ENCODE measurements at regions not wholly inside any gene's neighbourhood (a gene's known extent, or its start where the extent isn't known, plus 50 kb on each side); places are given as distances from the start of the nearest gene placed in this dataset.
A peak's percentile ranks its signal among the peaks of the same experiment; 100 is the strongest.

- no peak overlapping the region for H3K9ac ChIP-seq (ENCODE audit: insufficient read depth in 1 of 2, low read length in 2 of 2)
- no peaks in the 10 kb centered on the region for H3K27me3 ChIP-seq (ENCODE audit: control insufficient read depth in 3 of 3, insufficient read depth in 3 of 3, low read length in 2 of 3)
- WGBS, 2 donors = 75 to 83% methylated on average over 6 of the region's 6 CpGs
- ATAC-seq (ENCODE audit: insufficient read depth, low FRiP score) (no peak), DNase-seq (no peak)
- H3K4me3 ChIP-seq = no peak overlapping the region
- no peak overlapping the region for H3K27ac ChIP-seq (ENCODE audit: low read depth in 1 of 2, low read length in 1 of 2)
- H3K36me3 ChIP-seq (ENCODE audit: control insufficient read depth in 4 of 4, insufficient read depth in 4 of 4, low read length in 4 of 4) = no peaks in the 10 kb centered on the region
- TF ChIP-seq CTCF (IDR thresholded peaks at IDR 0.05; ENCODE audit: control extremely low read depth, extremely low read depth) = no peak
- peaks cover 0 to 3% (median under 1%) of the 10 kb centered on the region in 4 donors for H3K9me3 ChIP-seq (ENCODE audit: control insufficient read depth in 4 of 4, insufficient read depth in 3 of 4, low read length in 3 of 4)
- no peaks in the 10 kb centered on the region for H3K4me1 ChIP-seq (ENCODE audit: control insufficient read depth in 5 of 5, insufficient read depth in 5 of 5, low read length in 5 of 5)
Measured at GRCh38 chr15:23850666-23851065, 163.6 kb upstream of the NDN start.

GRCh38 chr15:23851921-23852320, 164.8 kb upstream of the NDN start:
- Histone ChIP-seq H3K9me3 (ENCODE audit: control insufficient read depth in 4 of 4, insufficient read depth in 3 of 4, low read length in 3 of 4) (peaks cover 0 to 3% (median under 1%) of the 10 kb centered on the region in 4 donors), H3K27me3 (ENCODE audit: control insufficient read depth in 3 of 3, insufficient read depth in 3 of 3, low read length in 2 of 3) (no peaks in the 10 kb centered on the region), H3K36me3 (ENCODE audit: control insufficient read depth in 4 of 4, insufficient read depth in 4 of 4, low read length in 4 of 4) (no peaks in the 10 kb centered on the region), H3K4me3 (no peak overlapping the region), H3K9ac (ENCODE audit: insufficient read depth in 1 of 2, low read length in 2 of 2) (no peak overlapping the region), H3K27ac (ENCODE audit: low read depth in 1 of 2, low read length in 1 of 2) (no peak overlapping the region), H3K4me1 (ENCODE audit: control insufficient read depth in 5 of 5, insufficient read depth in 5 of 5, low read length in 5 of 5) (no peaks in the 10 kb centered on the region)
- DNase-seq (no peak), ATAC-seq (ENCODE audit: insufficient read depth, low FRiP score) (no peak)
- TF ChIP-seq CTCF (IDR thresholded peaks at IDR 0.05; ENCODE audit: control extremely low read depth, extremely low read depth) = no peak
- 46 to 65% methylated on average over 2 of the region's 2 CpGs for WGBS, 2 donors

- 66 to 82% methylated on average over 1 of the region's 1 CpG for WGBS, 2 donors
- no peaks in the 10 kb centered on the region for H3K4me1 ChIP-seq (ENCODE audit: control insufficient read depth in 5 of 5, insufficient read depth in 5 of 5, low read length in 5 of 5)
- H3K4me3 ChIP-seq = no peak overlapping the region
- H3K27ac ChIP-seq (ENCODE audit: low read depth in 1 of 2, low read length in 1 of 2) = no peak overlapping the region
- H3K9ac ChIP-seq (ENCODE audit: insufficient read depth in 1 of 2, low read length in 2 of 2) = no peak overlapping the region
- DNase-seq (peak in 1 of 3 donors; percentile 62), ATAC-seq (ENCODE audit: insufficient read depth, low FRiP score) (no peak)
- TF ChIP-seq CTCF (IDR thresholded peaks at IDR 0.05; ENCODE audit: control extremely low read depth, extremely low read depth) = no peak
- no peaks in the 10 kb centered on the region for H3K36me3 ChIP-seq (ENCODE audit: control insufficient read depth in 4 of 4, insufficient read depth in 4 of 4, low read length in 4 of 4)
- H3K9me3 ChIP-seq (ENCODE audit: control insufficient read depth in 4 of 4, insufficient read depth in 3 of 4, low read length in 3 of 4) = peaks cover 0 to 2% (median under 1%) of the 10 kb centered on the region in 4 donors
- H3K27me3 ChIP-seq (ENCODE audit: control insufficient read depth in 3 of 3, insufficient read depth in 3 of 3, low read length in 2 of 3) = no peaks in the 10 kb centered on the region
Measured at GRCh38 chr15:23853286-23853685, 166.2 kb upstream of the NDN start.

- Histone ChIP-seq H3K36me3 (ENCODE audit: control insufficient read depth in 4 of 4, insufficient read depth in 4 of 4, low read length in 4 of 4) (no peaks in the 10 kb centered on the region), H3K27me3 (ENCODE audit: control insufficient read depth in 3 of 3, insufficient read depth in 3 of 3, low read length in 2 of 3) (no peaks in the 10 kb centered on the region), H3K27ac (ENCODE audit: low read depth in 1 of 2, low read length in 1 of 2) (no peak overlapping the region), H3K4me3 (no peak overlapping the region), H3K9ac (ENCODE audit: insufficient read depth in 1 of 2, low read length in 2 of 2) (no peak overlapping the region), H3K4me1 (ENCODE audit: control insufficient read depth in 5 of 5, insufficient read depth in 5 of 5, low read length in 5 of 5) (no peaks in the 10 kb centered on the region), H3K9me3 (ENCODE audit: control insufficient read depth in 4 of 4, insufficient read depth in 3 of 4, low read length in 3 of 4) (peaks cover 0 to 2% (median 0%) of the 10 kb centered on the region in 4 donors)
- no peak for TF ChIP-seq CTCF (IDR thresholded peaks at IDR 0.05; ENCODE audit: control extremely low read depth, extremely low read depth)
- no peak for DNase-seq
- WGBS, 2 donors = 50% methylated on average over 5 of the region's 5 CpGs
- no peak for ATAC-seq (ENCODE audit: insufficient read depth, low FRiP score)
Measured at GRCh38 chr15:23854203-23854911, 167.3 kb upstream of the NDN start.
